ENCODE measurements at regions not wholly inside any gene's neighbourhood (a gene's known extent, or its start where the extent isn't known, plus 50 kb on each side); places are given as distances from the start of the nearest gene placed in this dataset.

DNA sequence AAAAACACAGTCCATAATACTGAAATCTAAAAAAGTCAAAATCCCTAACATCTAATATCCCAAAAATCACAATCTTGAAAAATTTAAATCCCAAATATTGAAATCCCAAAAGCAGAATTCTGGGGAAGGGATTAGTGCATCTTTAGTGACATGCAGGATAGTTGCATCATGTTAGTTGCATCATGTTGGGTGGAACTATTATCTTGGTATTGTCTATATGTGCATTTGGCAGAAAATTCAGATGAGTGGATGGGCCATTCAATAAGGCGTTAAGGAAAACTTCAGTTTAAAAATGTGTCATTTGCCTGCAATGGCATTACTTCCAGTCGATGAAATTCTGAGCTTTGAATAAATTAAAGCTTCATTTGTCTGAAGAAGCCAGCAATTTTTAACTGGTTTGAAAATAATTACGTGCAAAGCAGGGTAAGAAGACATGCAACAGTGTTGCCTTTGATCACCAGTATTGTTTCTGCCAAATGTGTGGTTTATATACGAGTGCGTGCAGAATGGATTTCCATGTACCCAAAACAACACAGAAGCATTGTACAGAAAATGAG is 221.4 kb upstream of the NFE2L3 start:
- TF ChIP-seq, protein P1, sequence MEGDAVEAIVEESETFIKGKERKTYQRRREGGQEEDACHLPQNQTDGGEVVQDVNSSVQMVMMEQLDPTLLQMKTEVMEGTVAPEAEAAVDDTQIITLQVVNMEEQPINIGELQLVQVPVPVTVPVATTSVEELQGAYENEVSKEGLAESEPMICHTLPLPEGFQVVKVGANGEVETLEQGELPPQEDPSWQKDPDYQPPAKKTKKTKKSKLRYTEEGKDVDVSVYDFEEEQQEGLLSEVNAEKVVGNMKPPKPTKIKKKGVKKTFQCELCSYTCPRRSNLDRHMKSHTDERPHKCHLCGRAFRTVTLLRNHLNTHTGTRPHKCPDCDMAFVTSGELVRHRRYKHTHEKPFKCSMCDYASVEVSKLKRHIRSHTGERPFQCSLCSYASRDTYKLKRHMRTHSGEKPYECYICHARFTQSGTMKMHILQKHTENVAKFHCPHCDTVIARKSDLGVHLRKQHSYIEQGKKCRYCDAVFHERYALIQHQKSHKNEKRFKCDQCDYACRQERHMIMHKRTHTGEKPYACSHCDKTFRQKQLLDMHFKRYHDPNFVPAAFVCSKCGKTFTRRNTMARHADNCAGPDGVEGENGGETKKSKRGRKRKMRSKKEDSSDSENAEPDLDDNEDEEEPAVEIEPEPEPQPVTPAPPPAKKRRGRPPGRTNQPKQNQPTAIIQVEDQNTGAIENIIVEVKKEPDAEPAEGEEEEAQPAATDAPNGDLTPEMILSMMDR (conservative IDR thresholded peaks at IDR 0.05; ENCODE audit: low read length): no peak
- no peak overlapping the region for H3K4me3 ChIP-seq (ENCODE audit: low read length)
- no peak for DNase-seq (ENCODE audit: low read depth)

DNA sequence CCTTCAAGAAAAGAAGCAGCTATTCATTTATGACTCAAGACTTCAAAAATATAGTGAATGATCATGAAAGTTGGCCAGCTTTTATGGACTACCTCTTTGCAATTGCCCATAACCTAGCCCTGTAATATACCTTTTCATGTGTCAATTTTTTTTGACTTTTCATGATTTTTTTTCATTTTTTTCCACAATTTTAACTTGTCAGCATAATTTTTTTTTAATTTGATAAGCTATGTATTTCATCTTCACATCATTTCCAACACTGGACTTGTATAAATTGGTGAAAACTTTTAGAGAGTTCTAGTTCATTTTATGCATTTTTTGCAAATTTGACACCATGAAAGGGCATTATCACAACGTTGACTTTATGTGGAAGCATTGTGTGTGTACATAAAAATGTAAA is 220.8 kb upstream of the NFE2L3 start:
- no peak for DNase-seq (ENCODE audit: low read depth)
- H3K4me3 ChIP-seq (ENCODE audit: low read length): no peak overlapping the region
- TF ChIP-seq, protein P1 (conservative IDR thresholded peaks at IDR 0.05; ENCODE audit: low read length): no peak

DNA sequence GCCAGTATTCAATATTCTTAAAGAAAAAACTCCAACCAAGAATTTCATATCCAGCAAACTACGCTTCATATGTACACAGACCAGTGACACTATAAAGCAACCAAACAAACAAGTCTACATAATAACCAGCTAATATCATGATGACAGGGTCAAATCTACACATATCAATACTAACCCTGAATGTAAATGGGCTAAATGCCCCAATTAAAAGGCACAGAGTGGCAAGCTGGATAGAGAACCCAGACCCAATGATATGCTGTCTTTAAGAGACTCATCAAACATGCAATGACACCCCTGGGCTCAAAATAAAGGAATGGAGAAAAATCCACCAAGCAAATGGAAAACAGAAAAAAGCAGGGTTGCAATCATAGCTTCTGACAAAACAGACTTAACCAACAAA is 218.1 kb upstream of the NFE2L3 start:
- no peak overlapping the region for H3K4me3 ChIP-seq (ENCODE audit: low read length)
- TF ChIP-seq, protein P1 (conservative IDR thresholded peaks at IDR 0.05; ENCODE audit: low read length): no peak
- no peak for DNase-seq (ENCODE audit: low read depth)

DNA sequence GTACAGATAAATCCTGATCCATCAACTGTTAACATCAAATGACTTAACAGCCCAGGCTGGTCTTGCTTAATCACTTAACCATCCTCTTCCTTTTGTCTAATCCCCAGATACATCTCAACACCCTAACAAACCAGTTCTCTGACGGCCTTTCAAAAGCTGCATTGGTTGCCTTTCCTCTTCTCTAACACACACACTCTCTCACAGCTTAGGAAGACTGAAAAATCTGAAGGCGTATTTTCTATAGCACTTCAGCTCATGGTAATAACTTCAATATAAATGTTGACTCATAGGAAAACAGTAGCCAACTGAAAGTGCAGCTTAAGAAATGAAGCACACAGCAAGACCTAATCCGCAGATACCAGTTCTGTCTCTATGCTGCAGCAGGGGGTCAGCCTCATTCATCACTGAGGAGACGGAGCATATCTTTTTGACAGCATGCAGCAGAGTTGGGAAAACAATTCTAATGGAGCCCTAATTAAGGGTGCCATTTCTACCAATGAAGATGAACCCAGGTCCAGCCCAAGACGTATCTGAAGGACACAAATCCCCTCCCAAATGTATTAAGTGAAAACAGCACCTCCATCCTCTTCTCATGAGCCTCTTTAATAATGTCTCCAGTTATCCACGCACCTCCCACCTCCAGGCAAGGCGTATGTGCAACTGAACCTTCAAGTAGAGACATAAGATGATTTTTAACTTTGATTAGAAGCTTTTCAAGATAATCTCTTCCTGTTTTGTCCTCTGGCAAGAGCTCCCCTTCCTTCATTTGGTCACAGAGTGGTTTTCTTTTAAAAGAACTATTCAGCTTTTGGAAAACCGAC is 211.7 kb upstream of the NFE2L3 start:
- TF ChIP-seq, protein P1 (conservative IDR thresholded peaks at IDR 0.05; ENCODE audit: low read length): no peak
- no peak for DNase-seq (ENCODE audit: low read depth)
- no peak overlapping the region for H3K4me3 ChIP-seq (ENCODE audit: low read length)

DNA sequence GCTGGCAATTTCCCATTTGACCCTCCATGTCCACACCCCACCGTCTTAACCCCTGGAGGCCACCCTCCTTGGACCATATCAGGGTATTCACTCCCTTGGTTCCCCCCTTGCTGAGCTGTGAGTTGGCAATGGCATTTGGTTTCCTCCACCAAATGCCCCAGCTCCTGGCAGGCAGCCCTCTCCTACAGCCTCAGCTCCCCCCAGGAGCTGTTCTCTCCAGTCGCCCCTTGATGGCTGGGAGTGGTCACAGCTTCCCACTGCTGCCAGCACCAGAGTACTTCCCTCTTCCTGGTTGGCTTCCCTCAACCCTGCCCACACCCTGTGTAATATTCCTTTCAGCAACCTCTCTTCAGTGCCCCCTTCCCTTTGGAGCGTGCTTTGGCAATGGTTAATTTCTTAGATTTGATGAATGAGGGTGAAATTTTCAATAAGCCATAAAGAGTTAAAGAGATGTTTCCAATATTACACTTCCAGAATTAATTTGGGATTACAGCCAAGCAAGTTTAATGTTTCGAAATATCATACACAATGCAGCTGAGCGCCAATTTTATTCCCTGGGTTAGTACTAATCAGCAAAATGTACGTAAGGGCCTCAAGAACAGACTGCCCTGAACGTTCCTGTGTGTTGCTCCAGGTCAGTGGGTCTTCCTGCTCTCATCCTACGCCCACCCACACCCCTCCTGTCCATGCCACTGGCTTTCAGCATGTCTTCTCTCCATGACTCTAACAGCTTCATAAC is 207.1 kb upstream of the NFE2L3 start:
- TF ChIP-seq, protein P1 (conservative IDR thresholded peaks at IDR 0.05; ENCODE audit: low read length): no peak
- no peak overlapping the region for H3K4me3 ChIP-seq (ENCODE audit: low read length)
- no peak for DNase-seq (ENCODE audit: low read depth)

DNA sequence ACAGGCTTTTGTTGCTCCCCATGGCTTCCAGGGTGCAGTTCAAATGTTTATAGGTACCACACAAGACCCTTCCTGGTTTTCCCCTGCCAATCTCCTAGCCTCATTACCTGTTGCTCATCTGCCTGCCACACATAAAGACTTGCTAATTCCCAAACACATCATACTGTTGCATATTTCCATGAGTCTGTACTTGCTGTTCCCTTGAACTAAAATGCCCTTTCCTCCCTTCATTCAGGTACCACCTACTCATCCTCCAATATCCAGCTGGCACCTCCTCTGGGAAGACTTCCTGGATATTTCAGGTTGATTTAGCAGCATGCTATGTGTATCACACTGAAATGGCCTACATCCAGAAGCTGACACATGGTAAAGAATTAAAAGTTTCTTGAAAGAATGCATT is 206.4 kb upstream of the NFE2L3 start:
- H3K4me3 ChIP-seq (ENCODE audit: low read length): no peak overlapping the region
- TF ChIP-seq, protein P1 (conservative IDR thresholded peaks at IDR 0.05; ENCODE audit: low read length): no peak
- no peak for DNase-seq (ENCODE audit: low read depth)
